ENCODE measurements at regions not wholly inside any gene's neighbourhood (a gene's known extent, or its start where the extent isn't known, plus 50 kb on each side); places are given as distances from the start of the nearest gene placed in this dataset.

DNA sequence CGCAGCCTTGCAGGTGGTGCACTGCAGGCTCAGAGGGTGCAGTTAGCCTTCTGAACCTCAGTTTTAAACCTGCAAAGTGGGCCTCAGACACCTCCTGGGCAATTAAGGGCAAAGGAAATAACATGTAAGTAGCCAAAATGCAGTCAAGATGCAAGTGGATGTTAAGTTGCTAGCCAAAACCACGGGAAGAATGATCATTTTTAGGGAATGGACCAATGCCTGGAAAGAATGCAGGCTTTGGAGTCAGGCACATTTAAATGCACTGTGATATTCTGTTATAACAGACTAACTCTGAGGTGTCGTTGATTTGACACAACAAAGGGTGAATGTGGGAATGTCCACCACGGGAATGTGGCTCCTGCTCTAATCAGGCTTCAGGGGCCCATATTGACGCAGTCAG, 57.9 kb upstream of the PTGFRN start:
- H3K23ac ChIP-seq (ENCODE audit: insufficient read length, low read depth, low read length) = no peak overlapping the region
- H3K4ac ChIP-seq (ENCODE audit: low read depth, low read length) = no peak overlapping the region
- H2BK120ac ChIP-seq (ENCODE audit: low read depth, low read length, poor library complexity, severe bottlenecking) = no peak overlapping the region
- H3K36me3 Mint-ChIP-seq (ENCODE audit: insufficient read depth in 1 of 3, low read depth in 3 of 3) = peaks cover 0 to 3% (median 0%) of the 10 kb centered on the region in 3 experiments; a peak in 1 of 7 replicates
- no peaks in the 10 kb centered on the region for H3K79me1 ChIP-seq (ENCODE audit: insufficient read depth, low read depth, low read length, poor library complexity, severe bottlenecking)
- H3K23me2 ChIP-seq (ENCODE audit: insufficient read length, low read depth, low read length, poor library complexity, severe bottlenecking) = no peaks in the 10 kb centered on the region
- no peak overlapping the region for H2AFZ ChIP-seq (ENCODE audit: low read length)
- no peak overlapping the region for H2BK5ac ChIP-seq (ENCODE audit: insufficient read length, low read length)
- no peak overlapping the region for H4K5ac ChIP-seq (ENCODE audit: insufficient read length, low read depth, low read length)
- H3K79me2 ChIP-seq (ENCODE audit: insufficient read depth, low read length) = no peaks in the 10 kb centered on the region
- no peak overlapping the region for H3K56ac ChIP-seq (ENCODE audit: insufficient read length, low read depth, low read length)
- no peak overlapping the region for H3K14ac ChIP-seq (ENCODE audit: insufficient read depth, low read length)
- H3T11ph ChIP-seq (ENCODE audit: low read length) = no peak overlapping the region
- H3K4me3 Mint-ChIP-seq = no peak overlapping the region
- no peak overlapping the region for H3K18ac ChIP-seq (ENCODE audit: insufficient read length, low read depth, low read length)
- no peak overlapping the region for H3K4me2 ChIP-seq (ENCODE audit: insufficient read depth, insufficient read length, low read length)
- TF ChIP-seq, protein P1, sequence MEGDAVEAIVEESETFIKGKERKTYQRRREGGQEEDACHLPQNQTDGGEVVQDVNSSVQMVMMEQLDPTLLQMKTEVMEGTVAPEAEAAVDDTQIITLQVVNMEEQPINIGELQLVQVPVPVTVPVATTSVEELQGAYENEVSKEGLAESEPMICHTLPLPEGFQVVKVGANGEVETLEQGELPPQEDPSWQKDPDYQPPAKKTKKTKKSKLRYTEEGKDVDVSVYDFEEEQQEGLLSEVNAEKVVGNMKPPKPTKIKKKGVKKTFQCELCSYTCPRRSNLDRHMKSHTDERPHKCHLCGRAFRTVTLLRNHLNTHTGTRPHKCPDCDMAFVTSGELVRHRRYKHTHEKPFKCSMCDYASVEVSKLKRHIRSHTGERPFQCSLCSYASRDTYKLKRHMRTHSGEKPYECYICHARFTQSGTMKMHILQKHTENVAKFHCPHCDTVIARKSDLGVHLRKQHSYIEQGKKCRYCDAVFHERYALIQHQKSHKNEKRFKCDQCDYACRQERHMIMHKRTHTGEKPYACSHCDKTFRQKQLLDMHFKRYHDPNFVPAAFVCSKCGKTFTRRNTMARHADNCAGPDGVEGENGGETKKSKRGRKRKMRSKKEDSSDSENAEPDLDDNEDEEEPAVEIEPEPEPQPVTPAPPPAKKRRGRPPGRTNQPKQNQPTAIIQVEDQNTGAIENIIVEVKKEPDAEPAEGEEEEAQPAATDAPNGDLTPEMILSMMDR (conservative IDR thresholded peaks at IDR 0.05) = no peak
- H3K27me3 Mint-ChIP-seq (ENCODE audit: low read depth) = peaks cover 2% of the 10 kb centered on the region; the same call in 1 of the 2 replicates
- no peak for DNase-seq
- no peaks in the 10 kb centered on the region for H3K27me3 ChIP-seq (ENCODE audit: insufficient read depth, low read length)
- no peak overlapping the region for H2BK20ac ChIP-seq (ENCODE audit: low read depth, low read length, poor library complexity, severe bottlenecking)
- H2BK15ac ChIP-seq (ENCODE audit: low read depth, low read length) = no peak overlapping the region
- peaks cover 49 to 51% of the 10 kb centered on the region in 2 experiments for H3K4me1 Mint-ChIP-seq
- H4K91ac ChIP-seq (ENCODE audit: insufficient read length, low read depth, low read length) = no peak overlapping the region
- peaks cover 17% of the 10 kb centered on the region; the same call in 1 of the 2 replicates for H3K4me1 ChIP-seq (ENCODE audit: insufficient read depth, low read length)
- H2AK5ac ChIP-seq (ENCODE audit: insufficient read length, low read length) = no peak overlapping the region
- no peak overlapping the region for H3K9ac ChIP-seq (ENCODE audit: extremely low read depth, insufficient read length, low read length)
- H2BK12ac ChIP-seq (ENCODE audit: insufficient read length, low read depth, low read length) = no peak overlapping the region
- no CpG with 5 or more reads among the region's 5 CpGs for WGBS (ENCODE audit: extremely low coverage, insufficient read length, low lambda C conversion rate)
- no peak overlapping the region for H3K27ac ChIP-seq (ENCODE audit: insufficient read length, low read depth, low read length)
- peaks cover 4% of the 10 kb centered on the region in 2 experiments; a peak in 2 of 5 replicates for H3K9me3 Mint-ChIP-seq
- peak overlapping the region in 2 of 3 experiments; percentile 41 to 54; a peak in 2 of 7 replicates for H3K27ac Mint-ChIP-seq
- no peaks in the 10 kb centered on the region for H4K20me1 ChIP-seq (ENCODE audit: control insufficient read depth, insufficient read depth, insufficient read length)
- no peaks in the 10 kb centered on the region for H3K9me3 ChIP-seq (ENCODE audit: control insufficient read depth, low read depth, low read length)
- H4K8ac ChIP-seq (replicated peaks; ENCODE audit: insufficient read length, low read depth, low read length) = no peak overlapping the region

All from H9 (cell line).